Neural cell (in vitro differentiated cells): ENCODE measurements at regions not wholly inside any gene's neighbourhood (a gene's known extent, or its start where the extent isn't known, plus 50 kb on each side); places are given as distances from the start of the nearest gene placed in this dataset.

Experiments
- CTCF ChIP-seq: fragments of 450-650 bp; IDR thresholded peaks from 2 replicates; pipeline ENCODE4 v1.5.1; 2014; ENCODE audit warnings: antibody characterized with exemption, mild to moderate bottlenecking, moderate library complexity; ENCODE audit not compliant: poor library complexity, severe bottlenecking
- EP300 ChIP-seq: fragments of 450-650 bp; conservative IDR thresholded peaks from 2 replicates; pipeline ENCODE4 v1.6.1; 2014; ENCODE audit warnings: antibody characterized with exemption, mild to moderate bottlenecking, moderate library complexity; ENCODE audit not compliant: poor library complexity, severe bottlenecking
- EZH2 ChIP-seq: fragments of 200-600, 300-800 bp; shearing (Covaris generic), sonication (generic); IDR thresholded peaks from 2 replicates; pipeline ENCODE4 v1.6.1; 2014; ENCODE audit warnings: antibody characterized with exemption, low read length, borderline replicate concordance, mild to moderate bottlenecking; ENCODE audit not compliant: insufficient read depth, poor library complexity, severe bottlenecking
- POLR2AphosphoS5 ChIP-seq: IDR thresholded peaks from 2 replicates; pipeline ENCODE4 v1.6.1; 2012

DNA sequence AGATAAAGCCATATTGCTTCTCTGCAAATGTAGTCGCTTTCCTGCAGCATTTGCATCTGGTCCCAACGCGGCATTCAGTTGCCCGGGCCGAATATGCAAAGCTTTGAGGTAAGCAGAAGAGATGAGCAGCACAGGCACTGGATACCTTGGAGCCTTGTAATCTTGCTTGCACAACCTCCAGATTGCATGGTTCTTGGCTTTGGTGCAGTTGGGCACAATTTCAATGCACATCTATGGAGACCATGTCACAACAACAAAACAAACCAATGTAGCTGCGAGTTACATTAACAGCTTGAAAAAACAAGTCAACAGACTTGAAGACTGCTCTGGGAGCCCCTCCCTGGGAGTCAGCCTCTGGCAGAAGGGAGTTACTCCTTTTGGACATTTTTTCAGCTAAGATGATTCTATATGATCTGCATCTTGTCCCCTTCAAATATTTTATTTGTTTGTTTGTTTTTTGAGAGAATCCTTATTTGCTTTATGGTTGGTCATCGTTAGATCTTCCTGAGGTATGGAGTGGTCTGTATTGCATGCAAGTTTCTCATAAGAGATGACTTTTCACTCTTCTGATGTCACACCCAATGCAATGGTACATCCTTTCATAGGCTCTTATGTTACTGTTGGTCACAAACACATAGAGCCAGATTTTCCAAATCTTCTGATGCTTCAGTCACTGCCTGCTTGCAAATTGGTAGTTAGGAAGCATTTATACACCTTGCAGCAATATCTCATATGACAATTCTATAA is 113.5 kb downstream of the EFEMP1 start:
- TF ChIP-seq CTCF (no peak), EZH2 (no peak), POLR2AphosphoS5 (no peak), EP300 (no peak)
